ENCODE measurements at regions not wholly inside any gene's neighbourhood (a gene's known extent, or its start where the extent isn't known, plus 50 kb on each side); places are given as distances from the start of the nearest gene placed in this dataset.

DNA sequence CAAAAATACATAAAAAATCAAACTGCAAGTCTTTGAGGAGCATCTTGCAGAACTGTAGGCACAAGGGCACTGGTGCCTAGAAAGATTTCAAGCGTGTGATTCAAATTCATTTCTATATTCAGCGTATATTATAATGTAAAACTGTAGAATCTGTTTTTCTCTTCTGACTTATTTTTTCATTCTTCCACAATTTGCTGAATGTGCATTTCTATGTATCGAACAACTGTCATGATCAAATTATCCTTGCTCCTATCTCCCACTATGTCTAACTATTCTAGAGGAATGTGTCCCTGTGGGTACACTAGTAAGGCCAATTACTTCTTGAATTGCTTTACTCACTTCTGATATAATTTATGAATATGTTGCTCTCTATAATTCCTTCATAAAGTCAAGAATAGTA is 283.0 kb upstream of the MAGI2 start:
- Histone ChIP-seq H3K27ac (no peak overlapping the region), H3K4me1 (no peaks in the 10 kb centered on the region), H3K4me3 (no peak overlapping the region), H3K9me3 (peaks cover 0 to 6% (median 0%) of the 10 kb centered on the region in 3 donors), H3K36me3 (no peaks in the 10 kb centered on the region), H3K27me3 (no peaks in the 10 kb centered on the region)
- TF ChIP-seq POLR2A (IDR thresholded peaks at IDR 0.05) (no peak), CTCF (IDR thresholded peaks at IDR 0.05) (no peak)
- no peak for DNase-seq
- 72 to 87% methylated on average over 3 of the region's 3 CpGs for WGBS, 2 donors
- intact Hi-C loops (cut with DNase I): no loop called here

GRCh38 chr7:79735012-79735411 is 281.5 kb upstream of the MAGI2 start:
- H3K4me1 ChIP-seq: no peaks in the 10 kb centered on the region
- TF ChIP-seq CTCF (IDR thresholded peaks at IDR 0.05) (no peak), POLR2A (IDR thresholded peaks at IDR 0.05) (no peak)
- no peak for DNase-seq
- no peaks in the 10 kb centered on the region for H3K27me3 ChIP-seq
- 83 to 90% methylated on average over 1 of the region's 1 CpG for WGBS, 2 donors
- intact Hi-C loops (cut with DNase I): no loop called here
- no peaks in the 10 kb centered on the region for H3K36me3 ChIP-seq
- no peak overlapping the region for H3K4me3 ChIP-seq
- peaks cover 0 to 6% (median 0%) of the 10 kb centered on the region in 3 donors for H3K9me3 ChIP-seq
- no peak overlapping the region for H3K27ac ChIP-seq

- Histone ChIP-seq H3K36me3 (no peaks in the 10 kb centered on the region), H3K4me3 (no peak overlapping the region), H3K27me3 (no peaks in the 10 kb centered on the region), H3K9me3 (peaks cover 0 to 6% (median 0%) of the 10 kb centered on the region in 3 donors), H3K4me1 (no peaks in the 10 kb centered on the region), H3K27ac (no peak overlapping the region)
- intact Hi-C loops (cut with DNase I): no loop called here
- no peak for DNase-seq
- TF ChIP-seq CTCF (IDR thresholded peaks at IDR 0.05): no peak
- TF ChIP-seq POLR2A (IDR thresholded peaks at IDR 0.05): no peak
Observed at GRCh38 chr7:79734181-79734580, 280.7 kb upstream of the MAGI2 start.

GRCh38 chr7:79732535-79732934 is 279.1 kb upstream of the MAGI2 start:
- Histone ChIP-seq H3K9me3 (peaks cover 0 to 6% (median 0%) of the 10 kb centered on the region in 3 donors), H3K27me3 (no peaks in the 10 kb centered on the region), H3K4me3 (no peak overlapping the region), H3K27ac (no peak overlapping the region), H3K4me1 (no peaks in the 10 kb centered on the region), H3K36me3 (no peaks in the 10 kb centered on the region)
- intact Hi-C loops (cut with DNase I): no loop called here
- WGBS, 2 donors: 53 to 54% methylated on average over 2 of the region's 2 CpGs
- DNase-seq: no peak
- TF ChIP-seq CTCF (IDR thresholded peaks at IDR 0.05) (no peak), POLR2A (IDR thresholded peaks at IDR 0.05) (no peak)

- no peak for DNase-seq
- Histone ChIP-seq H3K4me1 (no peaks in the 10 kb centered on the region), H3K27me3 (no peaks in the 10 kb centered on the region), H3K9me3 (peaks cover 0 to 6% (median 0%) of the 10 kb centered on the region in 3 donors), H3K36me3 (no peaks in the 10 kb centered on the region), H3K4me3 (no peak overlapping the region), H3K27ac (no peak overlapping the region)
- intact Hi-C loops (cut with DNase I): no loop called here
- TF ChIP-seq POLR2A (IDR thresholded peaks at IDR 0.05) (no peak), CTCF (IDR thresholded peaks at IDR 0.05) (no peak)
- WGBS, 2 donors: 56 to 70% methylated on average over 4 of the region's 4 CpGs
Observed at GRCh38 chr7:79730971-79731370, 277.5 kb upstream of the MAGI2 start.
